KMS-11 (cell line): ENCODE measurements at regions not wholly inside any gene's neighbourhood (a gene's known extent, or its start where the extent isn't known, plus 50 kb on each side); places are given as distances from the start of the nearest gene placed in this dataset.

ENCODE experiments used
- H2AFZ ChIP-seq: fragments of 200-600 bp; sonication (generic); 2 replicates; pipeline ENCODE4 v1.6.1; 2016; ENCODE audit warnings: antibody characterized with exemption, mixed run types, low read depth
- H3K27ac ChIP-seq: fragments of 200-600 bp; sonication (generic); 2 replicates; pipeline ENCODE4 v1.6.1; 2016; ENCODE audit warnings: mild to moderate bottlenecking, mixed run types
- H3K27me3 ChIP-seq: fragments of 200-600 bp; sonication (generic); 2 replicates; pipeline ENCODE4 v1.6.1; 2017; ENCODE audit warnings: mild to moderate bottlenecking, low read depth, mixed run types, moderate library complexity; ENCODE audit not compliant: insufficient read depth
- H3K36me3 ChIP-seq: fragments of 200-600 bp; sonication (generic); 2 replicates; pipeline ENCODE4 v1.6.1; 2017; ENCODE audit warnings: mild to moderate bottlenecking, mixed run types; ENCODE audit not compliant: insufficient read depth
- H3K4me1 ChIP-seq: fragments of 200-600 bp; sonication (generic); 2 replicates; pipeline ENCODE4 v1.6.1; 2016; ENCODE audit warnings: mild to moderate bottlenecking, low read depth, mixed run types; ENCODE audit not compliant: poor library complexity, severe bottlenecking
- H3K4me2 ChIP-seq: fragments of 200-600 bp; sonication (generic); 2 replicates; pipeline ENCODE4 v1.7.0; 2016; ENCODE audit warnings: mild to moderate bottlenecking, mixed run types
- H3K4me3 ChIP-seq: fragments of 200-600 bp; sonication (generic); IDR thresholded peaks from 2 replicates; pipeline ENCODE4 v1.6.1; 2017; ENCODE audit warnings: low read depth, low read length, mixed read lengths; ENCODE audit not compliant: insufficient read depth
- H3K79me2 ChIP-seq: fragments of 200-600 bp; sonication (generic); 2 replicates; pipeline ENCODE4 v1.6.1; 2016; ENCODE audit warnings: low read depth, mixed run types; ENCODE audit not compliant: insufficient read depth
- H3K9ac ChIP-seq: fragments of 200-600 bp; sonication (generic); 2 replicates; pipeline ENCODE4 v1.6.1; 2016; ENCODE audit warnings: mild to moderate bottlenecking, mixed run types
- H4K20me1 ChIP-seq: fragments of 200-600 bp; sonication (generic); 2 replicates; pipeline ENCODE4 v1.6.1; 2016; ENCODE audit warnings: mild to moderate bottlenecking, mixed run types; ENCODE audit not compliant: insufficient read depth
- CTCF ChIP-seq: fragments of 200-600 bp; sonication (generic); conservative IDR thresholded peaks from 2 replicates; pipeline ENCODE4 v1.6.1; 2017; ENCODE audit warnings: low read depth, mild to moderate bottlenecking, antibody characterized with exemption, low read length, moderate library complexity, mixed read lengths

GRCh38 chr12:45165284-45165683, 50.6 kb upstream of the ANO6 start:
- H3K4me2 ChIP-seq = no peak overlapping the region
- H3K27me3 ChIP-seq = no peaks in the 10 kb centered on the region
- H4K20me1 ChIP-seq = no peaks in the 10 kb centered on the region
- TF ChIP-seq CTCF = no peak
- H3K27ac ChIP-seq = no peak overlapping the region
- no peak overlapping the region for H3K4me3 ChIP-seq
- no peaks in the 10 kb centered on the region for H3K36me3 ChIP-seq
- no peak overlapping the region for H2AFZ ChIP-seq
- no peaks in the 10 kb centered on the region for H3K79me2 ChIP-seq
- no peak overlapping the region for H3K9ac ChIP-seq
- no peaks in the 10 kb centered on the region for H3K4me1 ChIP-seq

- H3K9ac ChIP-seq = no peak overlapping the region
- no peaks in the 10 kb centered on the region for H3K79me2 ChIP-seq
- H3K4me3 ChIP-seq = no peak overlapping the region
- H3K27ac ChIP-seq = no peak overlapping the region
- H3K4me1 ChIP-seq = no peaks in the 10 kb centered on the region
- no peaks in the 10 kb centered on the region for H3K27me3 ChIP-seq
- H3K4me2 ChIP-seq = no peak overlapping the region
- no peak for TF ChIP-seq CTCF
- H4K20me1 ChIP-seq = no peaks in the 10 kb centered on the region
- H3K36me3 ChIP-seq = no peaks in the 10 kb centered on the region
- no peak overlapping the region for H2AFZ ChIP-seq
Measured at GRCh38 chr12:45166056-45166455, 49.8 kb upstream of the ANO6 start.
